ENCODE measurements at regions not wholly inside any gene's neighbourhood (a gene's known extent, or its start where the extent isn't known, plus 50 kb on each side); places are given as distances from the start of the nearest gene placed in this dataset.

- POLR2A ChIA-PET = no interaction called here
- no peaks in the 10 kb centered on the region for H3K27me3 Mint-ChIP-seq
- no peak overlapping the region for H3K4me3 Mint-ChIP-seq
Measured at GRCh38 chr6:92635553-92636153, 783.7 kb downstream of the EPHA7 start.

GRCh38 chr6:92634561-92634960 is 784.8 kb downstream of the EPHA7 start:
- Mint-ChIP-seq H3K27ac (no peak overlapping the region), H3K4me1 (no peaks in the 10 kb centered on the region), H3K27me3 (no peaks in the 10 kb centered on the region), H3K9me3 (peaks cover 6% of the 10 kb centered on the region), H3K36me3 (ENCODE audit: low read depth) (no peaks in the 10 kb centered on the region), H3K4me3 (no peak overlapping the region)
- DNase-seq = no peak
- POLR2A ChIA-PET = no interaction called here
- CTCF ChIA-PET = no interaction called here
- TF ChIP-seq CTCF (IDR thresholded peaks at IDR 0.05) = no peak
- intact Hi-C loops (cut with micrococcal nuclease) = no loop called here
- no peak for ATAC-seq (ENCODE audit: low read depth)

More at GRCh38 chr6:92635553-92636153, 783.7 kb downstream of the EPHA7 start:
- no peak for ATAC-seq (ENCODE audit: low read depth)
- CTCF ChIA-PET = no interaction called here
- H3K36me3 Mint-ChIP-seq (ENCODE audit: low read depth) = no peaks in the 10 kb centered on the region
- no peak for DNase-seq
- TF ChIP-seq CTCF (IDR thresholded peaks at IDR 0.05) = no peak
- H3K4me1 Mint-ChIP-seq = no peaks in the 10 kb centered on the region
- H3K27ac Mint-ChIP-seq = no peak overlapping the region
- peaks cover 6% of the 10 kb centered on the region for H3K9me3 Mint-ChIP-seq
- intact Hi-C loops (cut with micrococcal nuclease) = no loop called here

GRCh38 chr6:92623431-92623830 is 795.9 kb downstream of the EPHA7 start:
- DNase-seq = no peak
- TF ChIP-seq CTCF (IDR thresholded peaks at IDR 0.05) = no peak
- intact Hi-C loops (cut with micrococcal nuclease) = no loop called here
- Mint-ChIP-seq H3K27me3 (no peaks in the 10 kb centered on the region), H3K27ac (no peak overlapping the region), H3K4me1 (no peaks in the 10 kb centered on the region), H3K9me3 (peaks cover 7% of the 10 kb centered on the region), H3K4me3 (no peak overlapping the region), H3K36me3 (ENCODE audit: low read depth) (no peaks in the 10 kb centered on the region)
- no peak for ATAC-seq (ENCODE audit: low read depth)
- POLR2A ChIA-PET = no interaction called here
- CTCF ChIA-PET = no interaction called here

- DNase-seq = no peak
- H3K9me3 Mint-ChIP-seq = peaks cover 24% of the 10 kb centered on the region
- H3K27me3 Mint-ChIP-seq = no peaks in the 10 kb centered on the region
- ATAC-seq (ENCODE audit: low read depth) = no peak
- ChIA-PET CTCF (no interaction called here), POLR2A (no interaction called here)
- no peaks in the 10 kb centered on the region for H3K36me3 Mint-ChIP-seq (ENCODE audit: low read depth)
- intact Hi-C loops (cut with micrococcal nuclease) = no loop called here
- no peak overlapping the region for H3K4me3 Mint-ChIP-seq
- no peaks in the 10 kb centered on the region for H3K4me1 Mint-ChIP-seq
- TF ChIP-seq CTCF (IDR thresholded peaks at IDR 0.05) = no peak
- H3K27ac Mint-ChIP-seq = no peak overlapping the region
Measured at GRCh38 chr6:92617721-92618120, 801.6 kb downstream of the EPHA7 start.

- POLR2A ChIA-PET = no interaction called here
- TF ChIP-seq CTCF (IDR thresholded peaks at IDR 0.05) = no peak
- Mint-ChIP-seq H3K4me3 (no peak overlapping the region), H3K4me1 (no peaks in the 10 kb centered on the region), H3K27ac (no peak overlapping the region), H3K9me3 (peaks cover 36% of the 10 kb centered on the region), H3K27me3 (no peaks in the 10 kb centered on the region), H3K36me3 (ENCODE audit: low read depth) (no peaks in the 10 kb centered on the region)
- CTCF ChIA-PET = no interaction called here
- no peak for DNase-seq
- ATAC-seq (ENCODE audit: low read depth) = no peak
- intact Hi-C loops (cut with micrococcal nuclease) = no loop called here
Measured at GRCh38 chr6:92608751-92609150, 810.6 kb downstream of the EPHA7 start.

All from activated B cell treated with CpG ODN at 0.5 μM for 24 hours (primary cell).